H9 (cell line): ENCODE measurements at regions not wholly inside any gene's neighbourhood (a gene's known extent, or its start where the extent isn't known, plus 50 kb on each side); places are given as distances from the start of the nearest gene placed in this dataset.

Experiments used
- DNase-seq: peaks from one replicate; pipeline ENCODE4 v3.0.0-alpha.2; 2017
- H2AFZ ChIP-seq: one replicate; pipeline ENCODE4 v1.6.1; 2013; ENCODE audit warnings: mild to moderate bottlenecking, low read length, control low read depth, moderate library complexity
- H2AK5ac ChIP-seq: 2 replicates; pipeline ENCODE4 v1.6.1; 2013; ENCODE audit warnings: low read length, control low read depth, mixed read lengths; ENCODE audit not compliant: insufficient read length
- H2BK120ac ChIP-seq: one replicate; pipeline ENCODE4 v1.6.1; 2013; ENCODE audit warnings: low read depth, mild to moderate bottlenecking, low read length, control low read depth, inconsistent platforms; ENCODE audit not compliant: poor library complexity, severe bottlenecking
- H2BK12ac ChIP-seq: 2 replicates; pipeline ENCODE4 v1.6.1; 2013; ENCODE audit warnings: low read length, control low read depth, mixed read lengths, low read depth; ENCODE audit not compliant: insufficient read length
- H2BK15ac ChIP-seq: 2 replicates; pipeline ENCODE4 v1.6.1; 2013; ENCODE audit warnings: low read depth, low read length, control low read depth
- H2BK20ac ChIP-seq: one replicate; pipeline ENCODE4 v1.6.1; 2013; ENCODE audit warnings: low read depth, mild to moderate bottlenecking, low read length, control low read depth, inconsistent platforms; ENCODE audit not compliant: poor library complexity, severe bottlenecking
- H2BK5ac ChIP-seq: 2 replicates; pipeline ENCODE4 v1.6.1; 2013; ENCODE audit warnings: low read length, control low read depth, mixed read lengths; ENCODE audit not compliant: insufficient read length
- H3K14ac ChIP-seq: 2 replicates; pipeline ENCODE4 v1.6.1; 2013; ENCODE audit warnings: low read length, control low read depth; ENCODE audit not compliant: insufficient read depth
- H3K18ac ChIP-seq: 2 replicates; pipeline ENCODE4 v1.6.1; 2013; ENCODE audit warnings: low read depth, mild to moderate bottlenecking, mixed read lengths, low read length, control low read depth; ENCODE audit not compliant: insufficient read length
- H3K23ac ChIP-seq: 2 replicates; pipeline ENCODE4 v1.6.1; 2013; ENCODE audit warnings: low read length, control low read depth, mixed read lengths, low read depth; ENCODE audit not compliant: insufficient read length
- H3K23me2 ChIP-seq: 2 replicates; pipeline ENCODE4 v1.6.1; 2013; ENCODE audit warnings: low read depth, mild to moderate bottlenecking, mixed read lengths, low read length, control low read depth; ENCODE audit not compliant: insufficient read length, poor library complexity, severe bottlenecking
- H3K27ac ChIP-seq: 2 replicates; pipeline ENCODE4 v1.5.1; 2013; ENCODE audit warnings: low read length, control low read depth, mixed read lengths, low read depth; ENCODE audit not compliant: insufficient read length
- H3K27me3 ChIP-seq: 2 replicates; pipeline ENCODE4 v1.6.1; 2013; ENCODE audit warnings: low read length, control low read depth, inconsistent platforms; ENCODE audit not compliant: insufficient read depth
- H3K4ac ChIP-seq: 2 replicates; pipeline ENCODE4 v1.6.1; 2013; ENCODE audit warnings: low read depth, mild to moderate bottlenecking, control low read depth, inconsistent platforms, low read length, moderate library complexity
- H3K4me1 ChIP-seq: 2 replicates; pipeline ENCODE4 v1.6.1; 2013; ENCODE audit warnings: low read length, control low read depth, inconsistent platforms; ENCODE audit not compliant: insufficient read depth
- H3K4me2 ChIP-seq: 2 replicates; pipeline ENCODE4 v1.6.1; 2013; ENCODE audit warnings: low read length, control low read depth, mixed read lengths; ENCODE audit not compliant: insufficient read length, insufficient read depth
- H3K56ac ChIP-seq: 2 replicates; pipeline ENCODE4 v1.6.1; 2013; ENCODE audit warnings: low read depth, mild to moderate bottlenecking, mixed read lengths, low read length, control low read depth; ENCODE audit not compliant: insufficient read length
- H3K79me1 ChIP-seq: 2 replicates; pipeline ENCODE4 v1.6.1; 2013; ENCODE audit warnings: low read depth, mild to moderate bottlenecking, moderate library complexity, low read length, control low read depth, inconsistent platforms; ENCODE audit not compliant: insufficient read depth, poor library complexity, severe bottlenecking
- H3K79me2 ChIP-seq: 2 replicates; pipeline ENCODE4 v1.6.1; 2013; ENCODE audit warnings: low read length, control low read depth, inconsistent platforms; ENCODE audit not compliant: insufficient read depth
- H3K9ac ChIP-seq: 2 replicates; pipeline ENCODE4 v1.6.1; 2013; ENCODE audit warnings: low read length, control low read depth, mixed read lengths; ENCODE audit not compliant: insufficient read length; ENCODE audit errors: extremely low read depth
- H3K9me3 ChIP-seq: one replicate; pipeline ENCODE4 v1.6.1; 2013; ENCODE audit warnings: low read depth, low read length, inconsistent platforms; ENCODE audit not compliant: control insufficient read depth
- H3T11ph ChIP-seq: one replicate; pipeline ENCODE4 v1.6.1; 2013; ENCODE audit warnings: mild to moderate bottlenecking, low read length, control low read depth, inconsistent platforms
- H4K20me1 ChIP-seq: one replicate; pipeline ENCODE4 v1.6.1; 2013; ENCODE audit not compliant: control insufficient read depth, insufficient read length, insufficient read depth
- H4K5ac ChIP-seq: 2 replicates; pipeline ENCODE4 v1.6.1; 2013; ENCODE audit warnings: low read depth, mild to moderate bottlenecking, mixed read lengths, low read length, control low read depth; ENCODE audit not compliant: insufficient read length
- H4K8ac ChIP-seq: replicated peaks from 2 replicates; pipeline ENCODE4 v1.6.1; 2013; ENCODE audit warnings: low read length, control low read depth, mixed read lengths, low read depth; ENCODE audit not compliant: insufficient read length
- H4K91ac ChIP-seq: 2 replicates; pipeline ENCODE4 v1.6.1; 2013; ENCODE audit warnings: low read depth, mild to moderate bottlenecking, moderate library complexity, mixed read lengths, low read length, control low read depth; ENCODE audit not compliant: insufficient read length
- H3K27ac Mint-ChIP-seq, 3 experiments: 2 replicates in 2 of 3; 3 replicates in 1 of 3; pipeline ENCODE4 v1.8.0; 2020 to 2021; ENCODE audit warnings: mixed read lengths in 3 of 3, mild to moderate bottlenecking in 1 of 3, moderate library complexity in 1 of 3
- H3K27me3 Mint-ChIP-seq: 2 replicates; pipeline ENCODE4 v1.8.0; 2021; ENCODE audit warnings: low read depth, mild to moderate bottlenecking, moderate library complexity, mixed read lengths
- H3K36me3 Mint-ChIP-seq, 3 experiments: 2 replicates in 2 of 3; 3 replicates in 1 of 3; pipeline ENCODE4 v1.8.0; 2020 to 2021; ENCODE audit warnings: low read depth in 3 of 3, mixed read lengths in 3 of 3; ENCODE audit not compliant: insufficient read depth in 1 of 3
- H3K4me1 Mint-ChIP-seq, 2 experiments: 2 replicates each; pipeline ENCODE4 v1.8.0; 2020; ENCODE audit warnings: mixed read lengths in 2 of 2
- H3K4me3 Mint-ChIP-seq, 2 experiments: 2 replicates in 1 of 2; 3 replicates in 1 of 2; pipeline ENCODE4 v1.8.0; 2020 to 2021; ENCODE audit warnings: mild to moderate bottlenecking in 2 of 2, mixed read lengths in 2 of 2, moderate library complexity in 1 of 2
- H3K9me3 Mint-ChIP-seq, 2 experiments: 2 replicates in 1 of 2; 3 replicates in 1 of 2; pipeline ENCODE4 v1.8.0; 2020; ENCODE audit warnings: mild to moderate bottlenecking in 2 of 2, mixed read lengths in 2 of 2, moderate library complexity in 1 of 2
- TF ChIP-seq, protein P1 (sequence below): fragments of 200-600 bp; sonication (generic); conservative IDR thresholded peaks from 3 replicates; pipeline ENCODE4 v1.8.0; 2021; ENCODE audit warnings: antibody characterized with exemption, mild to moderate bottlenecking

DNA sequence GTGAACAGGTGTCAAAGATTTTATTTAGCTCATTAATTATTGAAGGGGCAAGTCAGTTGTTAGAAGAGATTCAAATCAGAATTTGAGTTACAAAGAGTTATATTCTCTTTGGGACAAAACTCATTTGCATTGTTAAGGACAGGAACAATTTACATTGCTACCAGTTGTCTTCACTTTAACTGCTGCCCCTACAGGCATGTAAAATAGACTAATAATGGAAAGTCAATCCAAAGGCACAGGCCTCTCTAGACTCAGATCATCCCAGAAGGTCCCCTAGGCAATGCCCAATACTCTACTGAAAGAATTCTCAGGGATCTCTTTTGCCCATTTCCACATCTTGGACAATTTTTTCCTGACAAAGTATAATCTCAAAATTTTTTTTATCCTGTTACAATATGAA, 95.7 kb downstream of the SCP2D1 start:
- H2BK120ac ChIP-seq = no peak overlapping the region
- H3K79me1 ChIP-seq = no peaks in the 10 kb centered on the region
- no peak overlapping the region for H3K4me3 Mint-ChIP-seq
- H3K4ac ChIP-seq = no peak overlapping the region
- H3K18ac ChIP-seq = no peak overlapping the region
- no peaks in the 10 kb centered on the region for H3K23me2 ChIP-seq
- no peak overlapping the region for H2AK5ac ChIP-seq
- no peaks in the 10 kb centered on the region for H3K36me3 Mint-ChIP-seq
- no peaks in the 10 kb centered on the region for H3K27me3 Mint-ChIP-seq
- no peak overlapping the region for H3K9ac ChIP-seq
- no peaks in the 10 kb centered on the region for H3K27me3 ChIP-seq
- H3K4me1 Mint-ChIP-seq = peaks cover 39 to 40% of the 10 kb centered on the region in 2 experiments
- no peak overlapping the region for H3K4me2 ChIP-seq
- H3K27ac ChIP-seq = no peak overlapping the region
- no peaks in the 10 kb centered on the region for H4K20me1 ChIP-seq
- no peak overlapping the region for H4K5ac ChIP-seq
- no peak overlapping the region for H3K27ac Mint-ChIP-seq
- H4K91ac ChIP-seq = no peak overlapping the region
- H3K9me3 Mint-ChIP-seq = no peaks in the 10 kb centered on the region
- DNase-seq = no peak
- H2BK20ac ChIP-seq = no peak overlapping the region
- H3K9me3 ChIP-seq = no peaks in the 10 kb centered on the region
- no peak overlapping the region for H3T11ph ChIP-seq
- H2BK5ac ChIP-seq = no peak overlapping the region
- no peak overlapping the region for H2BK12ac ChIP-seq
- no peak overlapping the region for H3K56ac ChIP-seq
- H3K79me2 ChIP-seq = no peaks in the 10 kb centered on the region
- H2AFZ ChIP-seq = no peak overlapping the region
- peaks cover 3% of the 10 kb centered on the region; the same call in 1 of the 2 replicates for H3K4me1 ChIP-seq
- H3K14ac ChIP-seq = no peak overlapping the region
- no peak overlapping the region for H4K8ac ChIP-seq
- H2BK15ac ChIP-seq = no peak overlapping the region
- no peak overlapping the region for H3K23ac ChIP-seq
- TF ChIP-seq, protein P1, sequence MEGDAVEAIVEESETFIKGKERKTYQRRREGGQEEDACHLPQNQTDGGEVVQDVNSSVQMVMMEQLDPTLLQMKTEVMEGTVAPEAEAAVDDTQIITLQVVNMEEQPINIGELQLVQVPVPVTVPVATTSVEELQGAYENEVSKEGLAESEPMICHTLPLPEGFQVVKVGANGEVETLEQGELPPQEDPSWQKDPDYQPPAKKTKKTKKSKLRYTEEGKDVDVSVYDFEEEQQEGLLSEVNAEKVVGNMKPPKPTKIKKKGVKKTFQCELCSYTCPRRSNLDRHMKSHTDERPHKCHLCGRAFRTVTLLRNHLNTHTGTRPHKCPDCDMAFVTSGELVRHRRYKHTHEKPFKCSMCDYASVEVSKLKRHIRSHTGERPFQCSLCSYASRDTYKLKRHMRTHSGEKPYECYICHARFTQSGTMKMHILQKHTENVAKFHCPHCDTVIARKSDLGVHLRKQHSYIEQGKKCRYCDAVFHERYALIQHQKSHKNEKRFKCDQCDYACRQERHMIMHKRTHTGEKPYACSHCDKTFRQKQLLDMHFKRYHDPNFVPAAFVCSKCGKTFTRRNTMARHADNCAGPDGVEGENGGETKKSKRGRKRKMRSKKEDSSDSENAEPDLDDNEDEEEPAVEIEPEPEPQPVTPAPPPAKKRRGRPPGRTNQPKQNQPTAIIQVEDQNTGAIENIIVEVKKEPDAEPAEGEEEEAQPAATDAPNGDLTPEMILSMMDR = 0 out of 3 replicates have a peak, but pooled peaks have one; percentile 7
